ENCODE measurements at regions not wholly inside any gene's neighbourhood (a gene's known extent, or its start where the extent isn't known, plus 50 kb on each side); places are given as distances from the start of the nearest gene placed in this dataset.
A peak's percentile ranks its signal among the peaks of the same experiment; 100 is the strongest.

- FAIRE-seq (peak; percentile 5), ATAC-seq (peak in 3 of 4 donors; percentile 14 to 63 (median 14)), DNase-seq (no peak)
- Histone ChIP-seq H3K9me3 (no peaks in the 10 kb centered on the region), H3K4me1 (peaks cover 0 to 5% (median 0%) of the 10 kb centered on the region in 3 donors), H3K27me3 (no peaks in the 10 kb centered on the region), H3K27ac (peak overlapping the region in 1 of 4 donors; percentile 16), H3K36me3 (no peaks in the 10 kb centered on the region), H3K4me3 (no peak overlapping the region)
- TF ChIP-seq, protein P1, sequence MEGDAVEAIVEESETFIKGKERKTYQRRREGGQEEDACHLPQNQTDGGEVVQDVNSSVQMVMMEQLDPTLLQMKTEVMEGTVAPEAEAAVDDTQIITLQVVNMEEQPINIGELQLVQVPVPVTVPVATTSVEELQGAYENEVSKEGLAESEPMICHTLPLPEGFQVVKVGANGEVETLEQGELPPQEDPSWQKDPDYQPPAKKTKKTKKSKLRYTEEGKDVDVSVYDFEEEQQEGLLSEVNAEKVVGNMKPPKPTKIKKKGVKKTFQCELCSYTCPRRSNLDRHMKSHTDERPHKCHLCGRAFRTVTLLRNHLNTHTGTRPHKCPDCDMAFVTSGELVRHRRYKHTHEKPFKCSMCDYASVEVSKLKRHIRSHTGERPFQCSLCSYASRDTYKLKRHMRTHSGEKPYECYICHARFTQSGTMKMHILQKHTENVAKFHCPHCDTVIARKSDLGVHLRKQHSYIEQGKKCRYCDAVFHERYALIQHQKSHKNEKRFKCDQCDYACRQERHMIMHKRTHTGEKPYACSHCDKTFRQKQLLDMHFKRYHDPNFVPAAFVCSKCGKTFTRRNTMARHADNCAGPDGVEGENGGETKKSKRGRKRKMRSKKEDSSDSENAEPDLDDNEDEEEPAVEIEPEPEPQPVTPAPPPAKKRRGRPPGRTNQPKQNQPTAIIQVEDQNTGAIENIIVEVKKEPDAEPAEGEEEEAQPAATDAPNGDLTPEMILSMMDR (IDR thresholded peaks at IDR 0.05) = no peak
- WGBS, 2 donors = 62 to 69% methylated on average over 2 of the region's 2 CpGs
- intact Hi-C loops (cut with DNase I) = no loop called here
These were observed 125.7 kb upstream of the NBEA start for GRCh38 chr13:34816245-34816884.

GRCh38 chr13:34816908-34817665 is 125.0 kb upstream of the NBEA start:
- no peaks in the 10 kb centered on the region for H3K9me3 ChIP-seq
- intact Hi-C loops (cut with DNase I) = no loop called here
- peaks cover 0 to 5% (median 0%) of the 10 kb centered on the region in 3 donors for H3K4me1 ChIP-seq
- H3K36me3 ChIP-seq = no peaks in the 10 kb centered on the region
- WGBS, 2 donors = 39 to 42% methylated on average over 6 of the region's 6 CpGs
- H3K4me3 ChIP-seq = no peak overlapping the region
- H3K27me3 ChIP-seq = no peaks in the 10 kb centered on the region
- TF ChIP-seq, protein P1 (IDR thresholded peaks at IDR 0.05) = no peak
- FAIRE-seq (no peak), DNase-seq (no peak), ATAC-seq (peak in 2 of 4 donors; percentile 49 to 50)
- peak overlapping the region in 1 of 4 donors; percentile 16 for H3K27ac ChIP-seq

DNA sequence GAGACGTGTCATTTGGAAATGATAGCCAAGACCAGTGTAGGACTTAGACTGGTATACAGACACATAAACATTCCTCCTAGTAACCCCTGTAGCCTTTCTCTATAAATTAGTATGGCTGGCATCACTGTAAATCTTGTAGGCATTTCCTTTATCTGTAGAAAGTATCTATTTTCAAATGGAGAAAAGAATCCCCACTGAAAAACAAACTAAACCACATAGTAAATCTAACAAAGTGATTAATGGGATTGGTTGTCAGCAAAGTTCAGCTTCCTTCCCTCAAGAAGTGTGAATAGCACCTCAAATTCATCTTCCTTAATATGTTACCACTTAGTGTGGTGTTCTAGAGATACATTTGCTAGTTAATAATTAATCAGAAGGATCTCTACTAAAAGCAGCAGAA is 119.4 kb upstream of the NBEA start:
- H3K4me3 ChIP-seq = no peak overlapping the region
- H3K36me3 ChIP-seq = no peaks in the 10 kb centered on the region
- H3K4me1 ChIP-seq = no peaks in the 10 kb centered on the region
- H3K27me3 ChIP-seq = no peaks in the 10 kb centered on the region
- TF ChIP-seq, protein P1 (IDR thresholded peaks at IDR 0.05) = no peak
- ATAC-seq (no peak), DNase-seq (no peak), FAIRE-seq (no peak)
- no peak overlapping the region for H3K27ac ChIP-seq
- H3K9me3 ChIP-seq = no peaks in the 10 kb centered on the region
- intact Hi-C loops (cut with DNase I) = no loop called here
- 72 to 90% methylated on average over 1 of the region's 1 CpG for WGBS, 2 donors

GRCh38 chr13:34826432-34826831 is 115.6 kb upstream of the NBEA start:
- Histone ChIP-seq H3K4me3 (no peak overlapping the region), H3K4me1 (no peaks in the 10 kb centered on the region), H3K27ac (no peak overlapping the region), H3K36me3 (no peaks in the 10 kb centered on the region), H3K27me3 (no peaks in the 10 kb centered on the region), H3K9me3 (no peaks in the 10 kb centered on the region)
- DNase-seq = no peak
- no peak for ATAC-seq
- 39 to 47% methylated on average over 2 of the region's 2 CpGs for WGBS, 2 donors
- intact Hi-C loops (cut with DNase I) = no loop called here
- FAIRE-seq = no peak
- TF ChIP-seq, protein P1 (IDR thresholded peaks at IDR 0.05) = no peak

Measured in pancreas (tissue), 10 donors.